GM12878 (cell line): ENCODE measurements at regions not wholly inside any gene's neighbourhood (a gene's known extent, or its start where the extent isn't known, plus 50 kb on each side); places are given as distances from the start of the nearest gene placed in this dataset.

Experiments used
- E2F4 ChIP-seq: IDR thresholded peaks from 2 replicates; pipeline ENCODE4 v1.6.1; 2012; ENCODE audit warnings: low read depth, low read length, improper control_type of control experiment
- ESRRA ChIP-seq: IDR thresholded peaks from 2 replicates; pipeline ENCODE4 v1.6.1; 2012; ENCODE audit warnings: mild to moderate bottlenecking, low read length, improper control_type of control experiment
- FOS ChIP-seq: IDR thresholded peaks from 3 replicates; pipeline ENCODE4 v1.6.1; 2011; ENCODE audit warnings: borderline replicate concordance; ENCODE audit not compliant: insufficient read length; ENCODE audit errors: extremely low read depth
- KAT2A ChIP-seq: conservative IDR thresholded peaks from 2 replicates; pipeline ENCODE4 v1.6.1; 2011; ENCODE audit warnings: low read depth, low read length; ENCODE audit not compliant: control insufficient read depth
- LARP7 ChIP-seq: fragments of 450-650 bp; IDR thresholded peaks from 2 replicates; pipeline ENCODE4 v1.6.1; 2017; ENCODE audit warnings: mild to moderate bottlenecking
- MAX ChIP-seq: IDR thresholded peaks from 2 replicates; pipeline ENCODE4 v1.6.1; 2012; ENCODE audit warnings: low read depth, low read length, improper control_type of control experiment
- NFIC ChIP-seq: IDR thresholded peaks from 2 replicates; pipeline ENCODE4 v1.6.1; 2012; ENCODE audit warnings: low read depth, mild to moderate bottlenecking, inconsistent platforms, low read length, moderate library complexity
- PKNOX1 ChIP-seq: fragments of 450-650 bp; IDR thresholded peaks from 2 replicates; pipeline ENCODE4 v1.6.1; 2016; ENCODE audit warnings: mild to moderate bottlenecking
- RB1 ChIP-seq: fragments of 450-650 bp; formaldehyde crosslinking; IDR thresholded peaks from 2 replicates; pipeline ENCODE4 v1.6.1; 2017; ENCODE audit warnings: mild to moderate bottlenecking, borderline replicate concordance
- SMARCA5 ChIP-seq: fragments of 450-650 bp; IDR thresholded peaks from 2 replicates; pipeline ENCODE4 v1.6.1; 2017; ENCODE audit warnings: mild to moderate bottlenecking
- SRF ChIP-seq, 2 experiments: IDR thresholded peaks; 2 replicates each; pipeline ENCODE4 v1.6.1; 2011; ENCODE audit warnings: low read depth in 2 of 2, low read length in 2 of 2, mild to moderate bottlenecking in 1 of 2, moderate library complexity in 1 of 2
- TARDBP ChIP-seq: IDR thresholded peaks from 2 replicates; pipeline ENCODE4 v1.6.1; 2016; ENCODE audit warnings: borderline replicate concordance
- TCF3 ChIP-seq: IDR thresholded peaks from 2 replicates; pipeline ENCODE4 v1.6.1; 2012; ENCODE audit warnings: low read depth, mild to moderate bottlenecking, low read length, borderline replicate concordance; ENCODE audit not compliant: insufficient read depth
- USF1 ChIP-seq: IDR thresholded peaks from 2 replicates; pipeline ENCODE4 v1.6.1; 2011; ENCODE audit warnings: borderline replicate concordance, low read depth, mild to moderate bottlenecking, moderate library complexity, mixed read lengths, low read length; ENCODE audit not compliant: insufficient read depth; ENCODE audit errors: extremely low read length
- ZBTB11 ChIP-seq: fragments of 450-650 bp; formaldehyde crosslinking; IDR thresholded peaks from 2 replicates; pipeline ENCODE4 v1.5.0; 2022; ENCODE audit warnings: mild to moderate bottlenecking, missing genetic modification characterization
- ZBTB40 ChIP-seq: fragments of 450-650 bp; IDR thresholded peaks from 2 replicates; pipeline ENCODE4 v1.6.1; 2016; ENCODE audit warnings: mild to moderate bottlenecking, moderate library complexity, borderline replicate concordance
- ZZZ3 ChIP-seq: IDR thresholded peaks from 2 replicates; pipeline ENCODE4 v1.6.1; 2011; ENCODE audit warnings: low read depth; ENCODE audit not compliant: control insufficient read depth, insufficient read length

- TF ChIP-seq E2F4 (no peak), SMARCA5 (no peak), USF1 (no peak), ZBTB11 (no peak), FOS (no peak), ZZZ3 (no peak), RB1 (no peak), NFIC (no peak), MAX (no peak), ESRRA (no peak), TCF3 (peak; percentile 57; the same call in 1 of the 2 replicates), TARDBP (no peak), PKNOX1 (no peak), SRF (IDR thresholded peaks at IDR 0.05; ENCODE audit: low read depth in 2 of 2, low read length in 2 of 2) (no peak), LARP7 (no peak), ZBTB40 (no peak), KAT2A (no peak)
These were observed 129.6 kb upstream of the SLC1A4 start (continued) for GRCh38 chr2:64859312-64860212.
